Liver (tissue), 8 donors: ENCODE measurements at regions not wholly inside any gene's neighbourhood (a gene's known extent, or its start where the extent isn't known, plus 50 kb on each side); places are given as distances from the start of the nearest gene placed in this dataset.
A peak's percentile ranks its signal among the peaks of the same experiment; 100 is the strongest.

Experiments used
- DNase-seq: peaks from one replicate; pipeline ENCODE4 v3.0.0-alpha.2; 2017; ENCODE audit warnings: low spot score
- H3K27ac ChIP-seq, 2 donors: one replicate each; pipeline ENCODE4 v1.7.0; 2013; ENCODE audit warnings: inconsistent platforms in 2 of 2, low read length in 2 of 2, control low read depth in 1 of 2, low read depth in 1 of 2, mild to moderate bottlenecking in 1 of 2
- H3K27me3 ChIP-seq, 4 donors: one replicate each; pipeline versions ENCODE4 v1.6.1 to v1.7.0; 2013; ENCODE audit warnings: low read length in 3 of 4, inconsistent platforms in 1 of 4, mild to moderate bottlenecking in 1 of 4, moderate library complexity in 1 of 4; ENCODE audit not compliant: control insufficient read depth in 4 of 4, insufficient read depth in 4 of 4
- H3K36me3 ChIP-seq, 4 donors: one replicate each; pipeline versions ENCODE4 v1.6.1 to v1.7.0; 2013; ENCODE audit warnings: low read length in 3 of 4, mild to moderate bottlenecking in 3 of 4, low read depth in 1 of 4, moderate library complexity in 1 of 4; ENCODE audit not compliant: control insufficient read depth in 4 of 4, insufficient read depth in 3 of 4
- H3K4me1 ChIP-seq, 4 donors: one replicate each; pipeline versions ENCODE4 v1.6.1 to v1.7.0; 2013; ENCODE audit warnings: low read length in 3 of 4, mild to moderate bottlenecking in 3 of 4, moderate library complexity in 1 of 4; ENCODE audit not compliant: control insufficient read depth in 4 of 4, insufficient read depth in 4 of 4
- H3K4me3 ChIP-seq, 3 donors: one replicate each; pipeline versions ENCODE4 v1.6.1 to v1.7.0; 2013; ENCODE audit warnings: low read length in 3 of 3, control low read depth in 1 of 3, low read depth in 1 of 3, mild to moderate bottlenecking in 1 of 3
- H3K9ac ChIP-seq, 2 donors: one replicate each; pipeline ENCODE4 v1.7.0; 2013; ENCODE audit warnings: low read length in 2 of 2, mild to moderate bottlenecking in 2 of 2, moderate library complexity in 2 of 2, control low read depth in 1 of 2, low read depth in 1 of 2
- H3K9me3 ChIP-seq, 4 donors: one replicate each; pipeline versions ENCODE4 v1.6.1 to v1.7.0; 2013; ENCODE audit warnings: low read length in 3 of 4; ENCODE audit not compliant: control insufficient read depth in 4 of 4
- CTCF ChIP-seq: fragments of 150-350 bp; IDR thresholded peaks from 2 replicates; pipeline ENCODE4 v1.5.1; 2017; ENCODE audit warnings: improper control_type of control experiment, low read depth, low read length; ENCODE audit not compliant: missing input control
- FOXA1 ChIP-seq: IDR thresholded peaks from 2 replicates; pipeline ENCODE4 v1.6.1; 2016; ENCODE audit warnings: antibody characterized with exemption
- GABPA ChIP-seq, 2 donors: IDR thresholded peaks in 1 of 2; conservative IDR thresholded peaks in 1 of 2; 2 replicates each; pipeline ENCODE4 v1.6.1; 2016; ENCODE audit warnings: antibody characterized with exemption in 2 of 2, mild to moderate bottlenecking in 1 of 2, moderate library complexity in 1 of 2
- HNF4A ChIP-seq, 2 donors: conservative IDR thresholded peaks; 2 replicates each; pipeline ENCODE4 v1.6.1; 2016; ENCODE audit warnings: antibody characterized with exemption in 2 of 2, mild to moderate bottlenecking in 2 of 2
- JUND ChIP-seq, 2 donors: IDR thresholded peaks; 2 replicates each; pipeline ENCODE4 v1.6.1; 2016; ENCODE audit warnings: antibody characterized with exemption in 2 of 2
- MAX ChIP-seq: IDR thresholded peaks from 2 replicates; pipeline ENCODE4 v1.6.1; 2016; ENCODE audit warnings: antibody characterized with exemption
- NR2F2 ChIP-seq: IDR thresholded peaks from 2 replicates; pipeline ENCODE4 v1.6.1; 2016; ENCODE audit warnings: antibody characterized with exemption
- RAD21 ChIP-seq, 2 donors: IDR thresholded peaks; 2 replicates each; pipeline ENCODE4 v1.6.1; 2016; ENCODE audit warnings: antibody characterized with exemption in 2 of 2, mild to moderate bottlenecking in 2 of 2
- REST ChIP-seq: IDR thresholded peaks from 2 replicates; pipeline ENCODE4 v1.6.1; 2016; ENCODE audit warnings: antibody characterized with exemption, mild to moderate bottlenecking
- RXRA ChIP-seq, 2 donors: IDR thresholded peaks; 2 replicates each; pipeline ENCODE4 v1.6.1; 2017 to 2018; ENCODE audit warnings: antibody characterized with exemption in 2 of 2, mild to moderate bottlenecking in 1 of 2
- YY1 ChIP-seq: IDR thresholded peaks from 2 replicates; pipeline ENCODE4 v1.6.1; 2016; ENCODE audit warnings: antibody characterized with exemption, mild to moderate bottlenecking
- ZBTB33 ChIP-seq: IDR thresholded peaks from 2 replicates; pipeline ENCODE4 v1.6.1; 2016; ENCODE audit warnings: antibody characterized with exemption
- WGBS: extraction: QIAGEN DNeasy Blood & Tissue Kit; methylation state at CpG from one replicate; pipeline ENCODE4 v1.1.7; 2013; 5-methylcytosine and 5-hydroxymethylcytosine counted together
- TF ChIP-seq, protein P1 (sequence below): IDR thresholded peaks from 2 replicates; pipeline ENCODE4 v1.6.1; 2016; ENCODE audit warnings: antibody characterized with exemption
- donor health status: healthy.
- donor health status: healthy.
- donor health status: healthy.
- donor health status: healthy.
- donor health status: healthy.

DNA sequence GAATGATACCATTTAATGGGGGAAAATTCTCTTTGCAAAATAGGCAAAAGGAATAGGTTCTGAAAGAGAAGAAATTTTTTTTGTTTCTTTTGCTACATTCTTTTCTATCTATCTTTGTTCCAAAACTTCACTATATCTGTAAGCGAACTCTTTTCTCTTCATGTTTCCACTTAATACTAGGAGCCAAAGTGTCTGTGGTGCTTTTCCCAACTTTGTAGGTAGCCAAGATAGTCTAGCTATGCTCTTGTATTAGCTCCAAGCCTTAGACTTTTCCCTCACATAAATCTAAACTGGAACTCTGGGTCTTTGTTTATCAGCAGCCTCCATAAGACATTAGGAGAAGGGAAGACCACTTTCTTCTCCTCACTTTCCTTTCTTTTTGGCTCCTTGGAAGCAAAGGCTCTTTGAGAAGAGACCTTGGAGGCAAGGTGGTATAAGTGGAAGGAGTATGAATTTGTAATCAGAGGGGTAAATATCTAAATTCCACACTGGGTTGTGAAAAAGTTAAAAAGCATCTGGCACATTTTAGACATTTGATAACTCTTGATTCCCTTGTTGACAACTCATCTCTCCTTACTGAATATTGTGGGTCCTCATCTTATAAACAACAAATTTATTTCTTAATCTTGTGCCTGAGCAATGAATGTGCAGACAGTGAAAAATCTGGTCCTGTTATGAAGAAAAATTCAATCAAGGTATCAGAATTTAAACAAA lies 130.0 kb downstream of the EHF start (continued):
- TF ChIP-seq GABPA (IDR thresholded peaks at IDR 0.05 in 1 of 2, conservative IDR thresholded peaks at IDR 0.05 in 1 of 2), result no peak
- no peak for TF ChIP-seq RXRA (IDR thresholded peaks at IDR 0.05)
- no peak for TF ChIP-seq NR2F2
- no peak for TF ChIP-seq REST
- no peak for TF ChIP-seq HNF4A (conservative IDR thresholded peaks at IDR 0.05)

DNA sequence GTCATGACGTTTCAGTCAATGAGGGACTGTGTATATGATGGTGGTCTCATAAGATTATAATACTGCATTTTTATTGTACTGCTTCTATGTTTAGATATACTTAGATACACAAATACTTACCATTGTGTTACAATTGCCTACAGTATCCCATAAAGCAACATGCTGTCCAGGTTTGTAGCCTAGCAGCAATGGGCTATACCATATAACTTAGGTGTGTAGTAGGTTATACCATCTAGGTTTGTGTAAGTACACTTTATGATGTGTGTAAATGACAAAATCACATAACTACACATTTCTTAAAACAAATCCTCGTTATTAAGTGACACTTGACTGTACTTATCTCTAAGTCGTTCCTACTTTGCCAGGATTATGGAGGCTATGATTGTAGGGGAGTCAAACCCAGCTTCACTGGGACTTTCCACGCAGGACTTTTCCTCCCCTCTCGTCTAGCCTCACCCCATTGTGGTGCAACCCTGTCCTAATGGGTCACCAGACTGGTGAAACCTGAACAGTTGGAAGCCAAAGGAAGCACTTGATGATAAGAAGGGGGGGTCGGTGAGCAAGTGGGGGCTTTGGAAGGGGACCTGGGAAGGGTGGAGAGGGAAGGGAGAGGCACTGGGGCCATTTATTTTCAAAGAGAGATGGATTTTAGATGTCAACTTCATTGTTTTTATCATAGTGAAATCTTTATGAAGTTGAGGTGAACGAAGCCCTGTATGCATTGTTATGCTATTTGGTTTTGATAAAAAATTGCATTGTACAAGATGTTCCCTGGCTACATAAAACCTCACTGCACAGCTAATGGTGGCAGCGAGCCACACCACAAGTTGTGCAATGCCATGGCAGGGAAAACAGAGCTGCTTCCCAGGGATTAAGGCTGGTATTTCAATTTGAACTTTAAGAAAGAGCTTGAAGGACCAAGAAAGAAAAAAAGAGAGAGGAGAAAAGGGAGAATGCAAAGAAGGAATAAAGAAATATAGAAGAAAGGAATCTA lies 129.1 kb downstream of the EHF start:
- TF ChIP-seq HNF4A (conservative IDR thresholded peaks at IDR 0.05) (peak; percentile 17 to 19), MAX (no peak), FOXA1 (no peak), CTCF (no peak), RXRA (IDR thresholded peaks at IDR 0.05) (peak; percentile 11 to 33), RAD21 (IDR thresholded peaks at IDR 0.05) (peak; percentile 43 to 56), YY1 (peak; percentile 68)
- Histone ChIP-seq H3K4me3 (no peak overlapping the region), H3K27me3 (no peaks in the 10 kb centered on the region), H3K27ac (no peak overlapping the region), H3K4me1 (peaks cover 1 to 11% (median 3%) of the 10 kb centered on the region in 4 donors), H3K9me3 (no peaks in the 10 kb centered on the region), H3K36me3 (no peaks in the 10 kb centered on the region), H3K9ac (no peak overlapping the region)
- no peak for DNase-seq
- 61% methylated on average over 8 of the region's 8 CpGs for WGBS

GRCh38 chr11:34748036-34748435 lies 127.1 kb downstream of the EHF start:
- Histone ChIP-seq H3K9ac (no peak overlapping the region), H3K27me3 (no peaks in the 10 kb centered on the region), H3K36me3 (no peaks in the 10 kb centered on the region), H3K9me3 (no peaks in the 10 kb centered on the region), H3K4me3 (no peak overlapping the region), H3K4me1 (peaks cover 2 to 11% (median 4%) of the 10 kb centered on the region in 4 donors), H3K27ac (no peak overlapping the region)
- 91% methylated on average over 3 of the region's 3 CpGs for WGBS
- TF ChIP-seq MAX, result no peak
- no peak for TF ChIP-seq JUND (IDR thresholded peaks at IDR 0.05)
- no peak for TF ChIP-seq FOXA1
- TF ChIP-seq, protein P1, sequence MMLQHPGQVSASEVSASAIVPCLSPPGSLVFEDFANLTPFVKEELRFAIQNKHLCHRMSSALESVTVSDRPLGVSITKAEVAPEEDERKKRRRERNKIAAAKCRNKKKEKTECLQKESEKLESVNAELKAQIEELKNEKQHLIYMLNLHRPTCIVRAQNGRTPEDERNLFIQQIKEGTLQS, result no peak
- no peak for TF ChIP-seq ZBTB33
- no peak for TF ChIP-seq GABPA (IDR thresholded peaks at IDR 0.05 in 1 of 2, conservative IDR thresholded peaks at IDR 0.05 in 1 of 2)
- no peak for TF ChIP-seq RAD21 (IDR thresholded peaks at IDR 0.05)
- DNase-seq, result no peak
